Mucosa of rectum (tissue), 2 donors: ENCODE measurements at regions not wholly inside any gene's neighbourhood (a gene's known extent, or its start where the extent isn't known, plus 50 kb on each side); places are given as distances from the start of the nearest gene placed in this dataset.
"Not testable (repeated sequence)": the region's sequence is repeated elsewhere in the genome, so short reads cannot be mapped to it uniquely, and the experiment has no call there.

Source experiments
- H3K27ac ChIP-seq, 2 donors: one replicate each; pipeline ENCODE4 v1.7.0; 2013; ENCODE audit warnings: inconsistent platforms in 2 of 2, low read depth in 2 of 2, low read length in 2 of 2
- H3K27me3 ChIP-seq, 2 donors: one replicate each; pipeline ENCODE4 v1.7.0; 2013; ENCODE audit warnings: low read length in 2 of 2; ENCODE audit not compliant: control insufficient read depth in 2 of 2, insufficient read depth in 2 of 2
- H3K36me3 ChIP-seq, 2 donors: one replicate each; pipeline ENCODE4 v1.7.0; 2013; ENCODE audit warnings: low read length in 2 of 2; ENCODE audit not compliant: control insufficient read depth in 2 of 2, insufficient read depth in 2 of 2
- H3K4me1 ChIP-seq, 2 donors: one replicate each; pipeline ENCODE4 v1.7.0; 2013; ENCODE audit warnings: low read length in 2 of 2, mild to moderate bottlenecking in 1 of 2; ENCODE audit not compliant: control insufficient read depth in 2 of 2, insufficient read depth in 2 of 2
- H3K4me3 ChIP-seq, 2 donors: one replicate each; pipeline ENCODE4 v1.7.0; 2013; ENCODE audit warnings: low read length in 2 of 2
- H3K9ac ChIP-seq, 2 donors: one replicate each; pipeline ENCODE4 v1.7.0; 2013; ENCODE audit warnings: low read length in 2 of 2, low read depth in 1 of 2, mild to moderate bottlenecking in 1 of 2
- H3K9me3 ChIP-seq, 2 donors: one replicate each; pipeline ENCODE4 v1.7.0; 2013; ENCODE audit warnings: low read length in 2 of 2; ENCODE audit not compliant: control insufficient read depth in 2 of 2
- donor health status: healthy.
- donor health status: Normal muscosa, but diverticular disease.

GRCh38 chr6:15020119-15020770 is 225.6 kb upstream of the JARID2 start:
- no peaks in the 10 kb centered on the region for H3K27me3 ChIP-seq

GRCh38 chr6:15021074-15021473 is 224.8 kb upstream of the JARID2 start:
- no peak overlapping the region for H3K27ac ChIP-seq
- no peaks in the 10 kb centered on the region for H3K36me3 ChIP-seq
- H3K4me1 ChIP-seq, result no peaks in the 10 kb centered on the region
- no peak overlapping the region for H3K4me3 ChIP-seq
- no peaks in the 10 kb centered on the region for H3K27me3 ChIP-seq
- no peaks in the 10 kb centered on the region for H3K9me3 ChIP-seq
- no peak overlapping the region for H3K9ac ChIP-seq

More at GRCh38 chr6:15020119-15020770, 225.6 kb upstream of the JARID2 start:
- Histone ChIP-seq H3K36me3 (no peaks in the 10 kb centered on the region), H3K9me3 (no peaks in the 10 kb centered on the region), H3K27ac (no peak overlapping the region), H3K4me3 (no peak overlapping the region), H3K4me1 (no peaks in the 10 kb centered on the region), H3K9ac (no peak overlapping the region)

GRCh38 chr6:15023018-15023417 is 222.9 kb upstream of the JARID2 start:
- not testable (repeated sequence) for H3K27me3 ChIP-seq, H3K36me3 ChIP-seq, H3K27ac ChIP-seq, H3K9ac ChIP-seq, H3K4me3 ChIP-seq, H3K9me3 ChIP-seq, H3K4me1 ChIP-seq

- Histone ChIP-seq H3K4me1 (no peaks in the 10 kb centered on the region), H3K9ac (no peak overlapping the region), H3K9me3 (no peaks in the 10 kb centered on the region), H3K27ac (no peak overlapping the region), H3K36me3 (no peaks in the 10 kb centered on the region), H3K4me3 (no peak overlapping the region), H3K27me3 (no peaks in the 10 kb centered on the region)
Observed at GRCh38 chr6:15023448-15023847, 222.4 kb upstream of the JARID2 start.

- H3K27me3 ChIP-seq, result no peaks in the 10 kb centered on the region
- no peak overlapping the region for H3K4me3 ChIP-seq
- no peaks in the 10 kb centered on the region for H3K36me3 ChIP-seq
- no peaks in the 10 kb centered on the region for H3K4me1 ChIP-seq
- no peak overlapping the region for H3K9ac ChIP-seq
- H3K27ac ChIP-seq, result no peak overlapping the region
- no peaks in the 10 kb centered on the region for H3K9me3 ChIP-seq
Observed at GRCh38 chr6:15025446-15025845, 220.4 kb upstream of the JARID2 start.

- H3K27me3 ChIP-seq, result no peaks in the 10 kb centered on the region
- H3K9me3 ChIP-seq, result no peaks in the 10 kb centered on the region
- no peak overlapping the region for H3K27ac ChIP-seq
- no peak overlapping the region for H3K4me3 ChIP-seq
- no peaks in the 10 kb centered on the region for H3K36me3 ChIP-seq
- no peaks in the 10 kb centered on the region for H3K4me1 ChIP-seq
- no peak overlapping the region for H3K9ac ChIP-seq
Observed at GRCh38 chr6:15026832-15027231, 219.0 kb upstream of the JARID2 start.

- Histone ChIP-seq H3K4me1 (no peaks in the 10 kb centered on the region), H3K9me3 (no peaks in the 10 kb centered on the region), H3K27me3 (no peaks in the 10 kb centered on the region), H3K27ac (no peak overlapping the region), H3K36me3 (no peaks in the 10 kb centered on the region), H3K9ac (no peak overlapping the region), H3K4me3 (no peak overlapping the region)
Observed at GRCh38 chr6:15027472-15027871, 218.4 kb upstream of the JARID2 start.

GRCh38 chr6:15032015-15032414 is 213.9 kb upstream of the JARID2 start:
- no peak overlapping the region for H3K4me3 ChIP-seq
- no peaks in the 10 kb centered on the region for H3K36me3 ChIP-seq
- no peaks in the 10 kb centered on the region for H3K9me3 ChIP-seq
- H3K27me3 ChIP-seq, result no peaks in the 10 kb centered on the region
- no peaks in the 10 kb centered on the region for H3K4me1 ChIP-seq
- no peak overlapping the region for H3K9ac ChIP-seq
- H3K27ac ChIP-seq, result no peak overlapping the region

- no peaks in the 10 kb centered on the region for H3K9me3 ChIP-seq
- no peak overlapping the region for H3K27ac ChIP-seq
- H3K9ac ChIP-seq, result no peak overlapping the region
- H3K36me3 ChIP-seq, result no peaks in the 10 kb centered on the region
- H3K27me3 ChIP-seq, result no peaks in the 10 kb centered on the region
- no peaks in the 10 kb centered on the region for H3K4me1 ChIP-seq
- no peak overlapping the region for H3K4me3 ChIP-seq
Observed at GRCh38 chr6:15033850-15034203, 212.0 kb upstream of the JARID2 start.

- no peak overlapping the region for H3K27ac ChIP-seq
- no peaks in the 10 kb centered on the region for H3K9me3 ChIP-seq
- no peaks in the 10 kb centered on the region for H3K27me3 ChIP-seq
- H3K36me3 ChIP-seq, result no peaks in the 10 kb centered on the region
- no peak overlapping the region for H3K9ac ChIP-seq
- H3K4me3 ChIP-seq, result no peak overlapping the region
- H3K4me1 ChIP-seq, result no peaks in the 10 kb centered on the region
Observed at GRCh38 chr6:15036690-15037245, 209.1 kb upstream of the JARID2 start.
